Tibial nerve (tissue), 4 donors: ENCODE measurements at regions not wholly inside any gene's neighbourhood (a gene's known extent, or its start where the extent isn't known, plus 50 kb on each side); places are given as distances from the start of the nearest gene placed in this dataset.

Source experiments
- DNase-seq, 2 donors: peaks; one replicate each; pipeline ENCODE4 v3.0.0-alpha.2; 2019; ENCODE audit warnings: low spot score in 2 of 2
- H3K27ac ChIP-seq, 4 donors: fragments of 200-600 bp; sonication (generic) in 3 of 4; one replicate each; pipeline ENCODE4 v1.5.1; 2017 to 2019; ENCODE audit warnings: mild to moderate bottlenecking in 1 of 4
- H3K27me3 ChIP-seq, 2 donors: fragments of 200-600 bp; sonication (generic) in 1 of 2; one replicate each; pipeline versions ENCODE4 v1.5.1 to v1.6.0; 2017 to 2019
- H3K36me3 ChIP-seq, 3 donors: fragments of 200-600 bp; sonication (generic); one replicate each; pipeline ENCODE4 v1.5.1; 2018 to 2019
- H3K4me1 ChIP-seq, 4 donors: fragments of 200-600 bp; sonication (generic) in 3 of 4; one replicate each; pipeline ENCODE4 v1.5.1; 2017 to 2019
- H3K4me3 ChIP-seq, 4 donors: fragments of 200-600 bp; sonication (generic) in 3 of 4; one replicate each; pipeline ENCODE4 v1.5.1; 2017 to 2019; ENCODE audit warnings: mild to moderate bottlenecking in 1 of 4, moderate library complexity in 1 of 4
- H3K9me3 ChIP-seq, 4 donors: fragments of 200-600 bp; sonication (generic) in 3 of 4; one replicate each; pipeline ENCODE4 v1.5.1; 2017 to 2019
- EP300 ChIP-seq, 2 donors: sonication (generic); formaldehyde crosslinking; IDR thresholded peaks; one replicate each; pipeline ENCODE4 v1.6.1; 2017; ENCODE audit warnings: antibody characterized with exemption in 2 of 2, mild to moderate bottlenecking in 1 of 2
- POLR2A ChIP-seq, 2 donors: fragments of 450-650 bp; IDR thresholded peaks; one replicate each; pipeline ENCODE4 v1.6.1; 2017; ENCODE audit warnings: antibody characterized with exemption in 2 of 2, mild to moderate bottlenecking in 2 of 2, moderate library complexity in 2 of 2
- WGBS, 2 donors: methylation state at CpG; one replicate each; pipeline ENCODE4 v1.1.5; 2018; 5-methylcytosine and 5-hydroxymethylcytosine counted together
- TF ChIP-seq, protein P1 (sequence below), 5 experiments: fragments of 200-600 bp in 3 of 5; fragments of 450-650 bp in 2 of 5; sonication (generic) in 3 of 5; IDR thresholded peaks; one replicate each; pipeline ENCODE4 v1.5.1; 2016 to 2019; ENCODE audit warnings: antibody characterized with exemption in 5 of 5, mild to moderate bottlenecking in 3 of 5, moderate library complexity in 2 of 5

DNA sequence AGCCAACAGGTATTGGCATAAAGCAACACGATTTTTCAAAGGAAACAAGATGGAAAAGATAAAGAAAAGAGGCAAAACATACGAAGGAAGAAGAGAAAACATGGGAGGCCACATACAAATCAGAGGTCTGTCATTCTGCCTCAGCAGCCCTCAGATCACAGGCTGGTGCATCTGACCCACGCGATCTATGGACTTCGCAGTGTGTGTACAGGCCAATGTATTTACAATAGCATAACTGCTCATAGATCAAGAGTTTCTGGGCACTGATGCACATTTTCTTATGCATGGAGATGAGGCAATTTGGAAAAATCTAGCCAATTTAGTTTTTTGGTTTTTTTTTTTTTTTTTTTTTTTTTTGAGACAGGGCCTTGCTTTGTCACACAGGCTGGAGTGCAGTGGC is 245.4 kb downstream of the DUSP6 start:
- WGBS, 2 donors = 73 to 80% methylated on average over 5 of the region's 5 CpGs
- H3K27me3 ChIP-seq = no peaks in the 10 kb centered on the region

DNA sequence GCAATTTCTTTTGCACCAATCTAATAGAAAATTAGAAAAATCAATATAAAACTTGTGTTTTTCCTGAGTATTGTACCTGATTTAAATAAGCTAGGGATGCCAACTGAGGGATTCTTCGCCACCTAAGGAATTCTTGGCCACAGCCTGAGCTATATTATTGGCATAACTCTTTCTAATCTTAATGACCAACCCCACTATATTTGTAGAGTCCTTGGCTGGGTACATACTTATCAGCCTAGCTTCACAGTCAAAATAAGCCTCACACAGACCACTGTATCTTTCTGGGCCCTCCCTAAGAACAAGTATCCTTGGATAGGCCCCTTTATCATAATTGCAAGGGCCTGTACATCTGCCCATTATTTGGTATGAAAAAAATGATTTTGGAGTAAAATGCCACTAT is 247.1 kb downstream of the DUSP6 start:
- no peak for DNase-seq
- Histone ChIP-seq H3K4me3 (no peak overlapping the region), H3K36me3 (no peaks in the 10 kb centered on the region), H3K9me3 (no peaks in the 10 kb centered on the region), H3K27ac (no peak overlapping the region), H3K4me1 (no peaks in the 10 kb centered on the region), H3K27me3 (no peaks in the 10 kb centered on the region)
- TF ChIP-seq, protein P1, sequence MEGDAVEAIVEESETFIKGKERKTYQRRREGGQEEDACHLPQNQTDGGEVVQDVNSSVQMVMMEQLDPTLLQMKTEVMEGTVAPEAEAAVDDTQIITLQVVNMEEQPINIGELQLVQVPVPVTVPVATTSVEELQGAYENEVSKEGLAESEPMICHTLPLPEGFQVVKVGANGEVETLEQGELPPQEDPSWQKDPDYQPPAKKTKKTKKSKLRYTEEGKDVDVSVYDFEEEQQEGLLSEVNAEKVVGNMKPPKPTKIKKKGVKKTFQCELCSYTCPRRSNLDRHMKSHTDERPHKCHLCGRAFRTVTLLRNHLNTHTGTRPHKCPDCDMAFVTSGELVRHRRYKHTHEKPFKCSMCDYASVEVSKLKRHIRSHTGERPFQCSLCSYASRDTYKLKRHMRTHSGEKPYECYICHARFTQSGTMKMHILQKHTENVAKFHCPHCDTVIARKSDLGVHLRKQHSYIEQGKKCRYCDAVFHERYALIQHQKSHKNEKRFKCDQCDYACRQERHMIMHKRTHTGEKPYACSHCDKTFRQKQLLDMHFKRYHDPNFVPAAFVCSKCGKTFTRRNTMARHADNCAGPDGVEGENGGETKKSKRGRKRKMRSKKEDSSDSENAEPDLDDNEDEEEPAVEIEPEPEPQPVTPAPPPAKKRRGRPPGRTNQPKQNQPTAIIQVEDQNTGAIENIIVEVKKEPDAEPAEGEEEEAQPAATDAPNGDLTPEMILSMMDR (IDR thresholded peaks at IDR 0.05) = no peak
- TF ChIP-seq POLR2A (IDR thresholded peaks at IDR 0.05) (no peak), EP300 (IDR thresholded peaks at IDR 0.05) (no peak)
- 95 to 98% methylated on average over 1 of the region's 1 CpG for WGBS, 2 donors

More for the DNA sequence above, 245.4 kb downstream of the DUSP6 start:
- TF ChIP-seq EP300 (IDR thresholded peaks at IDR 0.05) (no peak), POLR2A (IDR thresholded peaks at IDR 0.05) (no peak)
- TF ChIP-seq, protein P1 (IDR thresholded peaks at IDR 0.05) = no peak
- no peak for DNase-seq
- no peak overlapping the region for H3K4me3 ChIP-seq
- no peaks in the 10 kb centered on the region for H3K36me3 ChIP-seq
- no peaks in the 10 kb centered on the region for H3K4me1 ChIP-seq
- H3K27ac ChIP-seq = no peak overlapping the region
- no peaks in the 10 kb centered on the region for H3K9me3 ChIP-seq

DNA sequence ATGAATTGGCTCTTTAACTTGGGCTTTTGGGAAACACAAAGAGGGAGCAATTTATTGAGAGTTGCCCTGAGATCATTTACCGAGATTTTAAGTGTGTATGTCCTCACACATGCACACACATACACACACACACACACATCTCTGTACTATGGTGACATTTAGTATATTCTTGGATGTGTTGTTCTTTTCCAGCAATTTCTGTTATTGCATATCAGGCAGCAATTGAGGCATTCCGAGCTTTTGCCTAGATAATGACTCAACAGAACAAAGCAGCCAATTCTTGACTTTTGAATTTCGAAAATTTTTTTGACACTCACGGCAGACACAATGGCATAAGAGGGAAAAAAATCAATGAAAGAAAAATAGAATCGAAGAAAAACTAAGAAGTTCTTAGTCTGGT is 248.5 kb downstream of the DUSP6 start:
- Histone ChIP-seq H3K9me3 (no peaks in the 10 kb centered on the region), H3K27me3 (no peaks in the 10 kb centered on the region), H3K27ac (no peak overlapping the region), H3K4me3 (no peak overlapping the region), H3K4me1 (no peaks in the 10 kb centered on the region), H3K36me3 (no peaks in the 10 kb centered on the region)
- TF ChIP-seq, protein P1 (IDR thresholded peaks at IDR 0.05) = no peak
- TF ChIP-seq EP300 (IDR thresholded peaks at IDR 0.05) (no peak), POLR2A (IDR thresholded peaks at IDR 0.05) (no peak)
- DNase-seq = no peak
- whole genome bisulfite sequencing, 2 donors = 32 to 48% methylated on average over 5 of the region's 5 CpGs

DNA sequence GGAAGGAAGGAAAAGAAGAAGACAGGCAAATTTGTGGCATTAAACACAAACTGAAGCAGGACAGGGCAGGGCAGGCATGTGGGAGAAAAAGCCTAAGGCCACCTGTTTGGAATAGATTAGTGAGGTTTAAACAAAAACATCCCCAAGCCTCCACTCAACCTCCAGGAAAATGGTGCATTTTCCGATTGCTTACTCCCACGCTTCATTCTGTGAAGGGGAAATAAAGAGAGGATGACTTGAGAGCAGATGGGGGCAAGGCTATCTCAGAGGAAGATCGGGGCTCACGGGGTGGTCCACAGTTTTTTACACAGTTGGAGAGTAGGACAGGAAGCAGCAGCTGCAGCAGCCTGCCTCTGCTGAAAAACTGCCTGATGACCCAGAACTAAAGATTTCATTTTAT is 250.9 kb downstream of the DUSP6 start:
- Histone ChIP-seq H3K27me3 (no peaks in the 10 kb centered on the region), H3K9me3 (no peaks in the 10 kb centered on the region), H3K4me1 (no peaks in the 10 kb centered on the region), H3K36me3 (no peaks in the 10 kb centered on the region), H3K4me3 (no peak overlapping the region), H3K27ac (no peak overlapping the region)
- DNase-seq = no peak
- 44 to 49% methylated on average over 4 of the region's 4 CpGs for whole genome bisulfite sequencing, 2 donors
- TF ChIP-seq POLR2A (IDR thresholded peaks at IDR 0.05) = no peak
- no peak for TF ChIP-seq EP300 (IDR thresholded peaks at IDR 0.05)
- TF ChIP-seq, protein P1 (IDR thresholded peaks at IDR 0.05) = no peak

DNA sequence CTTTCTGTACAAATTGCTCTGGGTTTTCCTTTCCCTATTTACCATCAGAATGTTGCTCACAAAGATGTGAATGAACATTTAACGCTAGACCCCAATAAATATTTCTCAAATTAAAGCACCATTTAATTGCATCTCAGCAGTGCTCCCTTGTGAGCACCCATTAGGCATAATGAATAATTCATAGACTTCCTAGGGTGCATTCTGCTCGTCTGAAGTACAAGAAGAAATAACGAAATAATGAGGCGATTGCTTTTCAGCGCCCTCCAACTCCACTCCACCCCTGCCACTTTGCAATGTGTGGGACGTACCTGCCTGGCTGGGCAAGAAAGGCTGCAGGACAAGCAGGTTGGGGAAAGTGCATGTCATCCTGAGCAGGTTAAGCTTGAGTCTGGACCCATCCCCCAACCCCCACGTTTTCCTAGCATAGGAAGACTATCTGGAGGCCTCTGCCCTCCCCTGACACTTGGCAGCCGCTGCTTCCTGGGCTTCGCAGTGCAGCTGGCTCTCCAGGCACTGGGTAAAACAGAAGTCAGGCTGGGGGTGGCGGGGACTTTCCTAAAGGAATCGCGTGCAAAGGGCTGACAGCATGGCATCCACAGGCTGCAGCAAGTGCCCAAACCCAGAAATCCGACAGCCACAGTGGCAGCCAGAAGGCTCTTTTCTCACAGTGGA is 253.7 kb downstream of the DUSP6 start:
- Histone ChIP-seq H3K27me3 (no peaks in the 10 kb centered on the region), H3K36me3 (no peaks in the 10 kb centered on the region), H3K27ac (no peak overlapping the region), H3K4me3 (no peak overlapping the region), H3K9me3 (no peaks in the 10 kb centered on the region), H3K4me1 (no peaks in the 10 kb centered on the region)
- DNase-seq = no peak
- TF ChIP-seq, protein P1 (IDR thresholded peaks at IDR 0.05) = no peak
- TF ChIP-seq POLR2A (IDR thresholded peaks at IDR 0.05) (no peak), EP300 (IDR thresholded peaks at IDR 0.05) (no peak)
- WGBS, 2 donors = 42 to 61% methylated on average over 13 of the region's 13 CpGs
